Keratinocyte (primary cell): ENCODE measurements at regions not wholly inside any gene's neighbourhood (a gene's known extent, or its start where the extent isn't known, plus 50 kb on each side); places are given as distances from the start of the nearest gene placed in this dataset.
A peak's percentile ranks its signal among the peaks of the same experiment; 100 is the strongest.

ENCODE experiments used
- DNase-seq: peaks from one replicate; pipeline ENCODE4 v3.0.0-alpha.2; 2011; ENCODE audit warnings: low read depth, missing footprints, low spot score
- FAIRE-seq: peaks from 2 replicates; lab custom pipeline; 2011; peaks lifted over from hg19 to GRCh38; lab: Jason Lieb, UNC
- H2AFZ ChIP-seq: 2 replicates; pipeline ENCODE4 v1.6.0; 2012; ENCODE audit warnings: low read length, control low read depth, inconsistent platforms; ENCODE audit not compliant: control insufficient read depth
- H3K27ac ChIP-seq: 2 replicates; pipeline ENCODE4 v1.5.1; 2011; ENCODE audit warnings: low read length; ENCODE audit not compliant: control insufficient read depth, insufficient read depth
- H3K27me3 ChIP-seq: 3 replicates; pipeline ENCODE4 v1.6.0; 2011; ENCODE audit warnings: low read length; ENCODE audit not compliant: control insufficient read depth, insufficient read depth; ENCODE audit errors: extremely low read depth
- H3K36me3 ChIP-seq, 2 experiments: 2 replicates in 1 of 2; 3 replicates in 1 of 2; pipeline ENCODE4 v1.5.1; 2011; ENCODE audit warnings: low read length in 2 of 2, mild to moderate bottlenecking in 1 of 2; ENCODE audit not compliant: control insufficient read depth in 2 of 2, insufficient read depth in 2 of 2; ENCODE audit errors: extremely low read depth in 1 of 2
- H3K4me1 ChIP-seq: 3 replicates; pipeline ENCODE4 v1.5.1; 2011; ENCODE audit warnings: low read length; ENCODE audit not compliant: control insufficient read depth, insufficient read depth; ENCODE audit errors: extremely low read depth
- H3K4me2 ChIP-seq: 3 replicates; pipeline ENCODE4 v1.6.0; 2011; ENCODE audit warnings: low read depth, low read length; ENCODE audit not compliant: control insufficient read depth, insufficient read depth; ENCODE audit errors: extremely low read depth
- H3K4me3 ChIP-seq, 3 experiments: fragments of 200-600 bp in 1 of 3; sonication (generic) in 1 of 3; 2 replicates in 2 of 3; 3 replicates in 1 of 3; pipeline ENCODE4 v1.5.1; 2011 to 2016; ENCODE audit warnings: low read length in 3 of 3, mild to moderate bottlenecking in 3 of 3, control low read depth in 2 of 3, inconsistent platforms in 1 of 3, low read depth in 1 of 3, mixed read lengths in 1 of 3, mixed run types in 1 of 3, moderate library complexity in 1 of 3; ENCODE audit not compliant: control insufficient read depth in 2 of 3, insufficient read depth in 2 of 3; ENCODE audit errors: extremely low read depth in 1 of 3
- H3K79me2 ChIP-seq: 2 replicates; pipeline ENCODE4 v1.6.0; 2012; ENCODE audit warnings: low read length; ENCODE audit not compliant: control insufficient read depth, insufficient read depth
- H3K9ac ChIP-seq: 3 replicates; pipeline ENCODE4 v1.6.0; 2011; ENCODE audit warnings: low read length; ENCODE audit not compliant: control insufficient read depth, insufficient read depth; ENCODE audit errors: extremely low read depth
- H3K9me1 ChIP-seq: 3 replicates; pipeline ENCODE4 v1.6.0; 2011; ENCODE audit warnings: low read length; ENCODE audit not compliant: control insufficient read depth, insufficient read depth; ENCODE audit errors: extremely low read depth
- H3K9me3 ChIP-seq: 2 replicates; pipeline ENCODE4 v1.5.1; 2012; ENCODE audit warnings: low read depth, low read length; ENCODE audit not compliant: control insufficient read depth
- H4K20me1 ChIP-seq: 3 replicates; pipeline ENCODE4 v1.6.0; 2011; ENCODE audit warnings: low read length; ENCODE audit not compliant: control insufficient read depth, insufficient read depth; ENCODE audit errors: extremely low read depth
- CTCF ChIP-seq, 3 experiments: IDR thresholded peaks in 1 of 3; conservative IDR thresholded peaks in 1 of 3; optimal IDR thresholded peaks in 1 of 3; 2 replicates in 2 of 3; 3 replicates in 1 of 3; pipeline versions ENCODE3 to v1.5.1; 2011; ENCODE audit warnings: low read length in 3 of 3, mild to moderate bottlenecking in 3 of 3, moderate library complexity in 2 of 3, control low read depth in 1 of 3, inconsistent platforms in 1 of 3; ENCODE audit not compliant: insufficient read depth in 2 of 3; ENCODE audit errors: extremely low read depth in 1 of 3
- EZH2 ChIP-seq: IDR thresholded peaks from one replicate; pipeline ENCODE4 v1.6.1; 2012; ENCODE audit warnings: inconsistent platforms, mild to moderate bottlenecking, low read length, moderate library complexity
- dilution Hi-C: fragments of 300-500 bp; cut with MboI; formaldehyde crosslinking; loops from one replicate; pipeline ENCODE4 v1.7.0; 2020; ENCODE audit warnings: low sequenced_read_pairs; ENCODE audit not compliant: extremely low pct_ligation_motif_present

- no peak overlapping the region for H3K4me2 ChIP-seq
- TF ChIP-seq CTCF (optimal IDR thresholded peaks at IDR 0.05 in 1 of 3, IDR thresholded peaks at IDR 0.05 in 1 of 3, conservative IDR thresholded peaks at IDR 0.05 in 1 of 3; ENCODE audit: extremely low read depth in 1 of 3, insufficient read depth in 2 of 3, low read length in 3 of 3) = no peak
- no peak for TF ChIP-seq EZH2
- dilution Hi-C loops = no loop called here
- no peak overlapping the region for H3K9ac ChIP-seq
- H3K27ac ChIP-seq = no peak overlapping the region
- H3K4me1 ChIP-seq = peaks cover 11% of the 10 kb centered on the region
- no peaks in the 10 kb centered on the region for H4K20me1 ChIP-seq
- H3K9me3 ChIP-seq = no peaks in the 10 kb centered on the region
- no peaks in the 10 kb centered on the region for H3K36me3 ChIP-seq
- FAIRE-seq (no peak), DNase-seq (no peak)
- no peak overlapping the region for H3K4me3 ChIP-seq
- no peaks in the 10 kb centered on the region for H3K9me1 ChIP-seq
- no peaks in the 10 kb centered on the region for H3K27me3 ChIP-seq
- H3K79me2 ChIP-seq = no peaks in the 10 kb centered on the region
- H2AFZ ChIP-seq = no peak overlapping the region
These were observed 259.1 kb downstream of the TGFB2 start for GRCh38 chr1:218604217-218604616.

GRCh38 chr1:218611916-218612585 lies 266.9 kb downstream of the TGFB2 start:
- no peak for TF ChIP-seq EZH2
- TF ChIP-seq CTCF (optimal IDR thresholded peaks at IDR 0.05 in 1 of 3, IDR thresholded peaks at IDR 0.05 in 1 of 3, conservative IDR thresholded peaks at IDR 0.05 in 1 of 3; ENCODE audit: extremely low read depth in 1 of 3, insufficient read depth in 2 of 3, low read length in 3 of 3) = no peak
- Histone ChIP-seq H3K4me3 (no peak overlapping the region), H3K4me2 (no peak overlapping the region), H3K4me1 (no peaks in the 10 kb centered on the region), H2AFZ (peak overlapping the region; percentile 3), H4K20me1 (no peaks in the 10 kb centered on the region), H3K27ac (no peak overlapping the region), H3K9ac (no peak overlapping the region), H3K27me3 (no peaks in the 10 kb centered on the region), H3K36me3 (no peaks in the 10 kb centered on the region), H3K79me2 (no peaks in the 10 kb centered on the region), H3K9me3 (no peaks in the 10 kb centered on the region), H3K9me1 (no peaks in the 10 kb centered on the region)
- dilution Hi-C loops = no loop called here
- FAIRE-seq (no peak), DNase-seq (no peak)
